GM19372 (cell line): ENCODE measurements at regions not wholly inside any gene's neighbourhood (a gene's known extent, or its start where the extent isn't known, plus 50 kb on each side); places are given as distances from the start of the nearest gene placed in this dataset.

Experiments used
- ATAC-seq: cut with Tn5 transposase; IDR thresholded peaks from one replicate; pipeline ENCODE4 v1.9.1; 2021; ENCODE audit warnings: mild to moderate bottlenecking, low read depth, moderate library complexity; ENCODE audit not compliant: unreplicated experiment

DNA sequence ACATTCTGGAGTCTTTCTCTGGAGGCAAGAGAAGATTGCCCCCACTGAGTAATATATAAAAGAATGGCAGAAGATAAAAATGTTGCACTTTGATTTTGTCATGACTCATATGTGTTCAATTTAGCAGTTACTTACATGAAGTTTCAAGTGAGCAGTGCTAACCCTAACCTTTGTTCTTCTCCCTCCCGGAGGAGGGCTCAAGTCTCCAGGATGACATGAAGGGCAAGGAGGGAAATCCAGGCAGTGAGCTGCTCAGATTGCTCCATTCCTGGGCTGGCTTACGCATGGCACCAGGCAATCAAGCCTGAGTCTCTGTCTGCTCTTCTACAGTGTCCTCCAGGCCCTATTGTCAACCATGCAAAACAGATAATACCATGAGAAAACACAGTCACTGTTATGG lies 322.3 kb downstream of the DUSP6 start:
- no peak for ATAC-seq

DNA sequence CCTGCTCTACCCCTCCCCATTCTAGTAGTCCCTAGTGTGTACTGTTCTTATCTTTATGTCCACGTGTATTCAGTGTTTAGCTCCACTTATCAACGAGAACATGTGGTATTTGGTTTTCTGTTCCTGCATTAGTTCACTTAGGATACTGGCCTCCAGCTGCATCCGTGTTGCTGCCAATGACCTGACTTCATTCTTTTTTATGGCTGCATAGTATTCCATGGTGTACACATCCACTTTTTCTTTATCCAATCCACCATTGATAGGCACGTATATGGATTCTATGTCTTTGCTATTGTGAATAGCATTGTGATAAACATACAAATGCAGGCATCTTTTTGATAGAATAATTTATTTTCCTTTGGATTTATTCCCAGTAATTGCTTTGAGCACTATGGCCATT lies 327.7 kb downstream of the DUSP6 start:
- ATAC-seq = no peak

DNA sequence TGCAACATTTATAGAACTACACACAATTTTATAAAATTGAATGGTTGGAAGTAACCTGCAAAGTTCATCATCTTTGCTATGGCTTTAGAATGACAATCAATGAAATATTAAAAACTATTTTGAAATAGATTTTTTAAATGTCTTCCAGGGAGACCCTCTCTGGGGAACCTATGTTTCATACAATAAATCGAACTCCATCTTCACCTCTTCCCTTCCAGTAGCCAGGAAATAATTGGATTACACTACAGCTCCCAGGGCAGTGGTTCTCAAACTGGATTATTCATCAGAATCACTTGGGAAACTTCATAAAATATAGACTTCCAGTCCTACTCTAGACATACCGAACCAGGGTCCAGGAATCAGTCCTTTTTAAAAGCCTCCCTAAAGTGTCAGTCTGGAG lies 328.4 kb downstream of the DUSP6 start:
- ATAC-seq = no peak

DNA sequence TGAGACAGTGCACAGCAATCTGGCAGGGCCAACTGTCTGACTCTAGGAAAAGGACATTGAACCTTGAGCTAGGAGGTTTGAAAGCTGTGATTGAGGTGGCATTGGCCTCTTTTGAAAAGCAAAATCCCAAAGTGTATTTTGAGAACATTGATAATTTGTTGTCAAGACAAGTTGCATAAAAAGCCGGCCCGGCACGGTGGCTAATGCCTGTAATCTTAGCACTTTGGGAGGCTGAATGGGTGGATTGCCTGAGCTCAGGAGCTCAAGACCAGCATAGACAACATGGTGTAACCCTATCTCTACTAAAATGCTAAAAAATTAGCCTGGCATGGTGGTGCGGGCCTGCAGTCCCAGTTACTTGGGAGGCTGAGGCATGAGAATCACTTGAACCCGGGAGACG lies 331.6 kb downstream of the DUSP6 start:
- no peak for ATAC-seq

DNA sequence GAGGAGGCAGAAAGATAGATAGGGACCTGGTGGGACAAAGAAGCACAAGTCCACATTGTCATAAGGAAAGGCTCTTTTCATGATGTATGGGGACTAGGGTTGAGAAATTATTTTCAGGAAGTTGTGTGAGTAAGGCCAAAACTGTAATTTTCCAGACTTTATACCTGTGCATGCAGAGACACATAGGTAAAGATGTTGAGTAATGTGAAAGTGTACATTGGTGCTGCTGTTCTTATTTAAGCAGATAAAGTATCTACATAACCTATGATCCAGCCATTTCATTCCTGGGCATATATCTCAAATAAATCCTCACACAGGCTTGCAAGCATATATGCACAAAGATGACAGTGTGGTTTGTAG lies 332.2 kb downstream of the DUSP6 start:
- no peak for ATAC-seq

DNA sequence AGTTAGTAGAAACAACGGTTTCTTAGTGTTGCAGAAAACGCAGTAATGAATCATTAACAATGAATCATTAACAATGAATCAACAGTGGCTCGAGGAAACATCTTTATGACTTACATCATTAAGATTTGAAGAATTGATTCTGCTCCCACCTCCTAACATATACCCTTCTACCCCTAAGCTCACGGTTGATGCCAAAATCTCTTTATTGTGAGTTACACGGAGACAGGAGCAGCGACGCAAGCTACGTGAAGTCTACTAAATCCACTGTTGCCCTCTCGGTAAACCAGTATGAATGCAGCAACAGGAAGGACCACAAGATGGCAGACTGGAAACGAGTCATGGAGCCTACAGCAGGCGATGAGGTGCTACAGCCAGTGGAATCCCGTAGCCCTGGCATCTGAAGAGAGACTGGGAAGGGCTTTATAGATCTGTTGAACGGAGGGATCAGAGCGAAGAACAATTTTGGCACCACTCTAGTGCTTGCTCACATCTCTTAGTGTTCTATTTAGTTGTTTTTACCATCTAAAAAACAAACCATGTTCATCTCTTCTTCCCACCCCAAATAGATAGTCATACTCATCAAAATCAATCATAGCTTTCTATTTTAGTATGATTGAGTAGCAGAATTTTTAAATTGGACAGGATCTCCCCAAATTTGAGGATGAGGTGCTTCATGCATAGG lies 332.7 kb downstream of the DUSP6 start:
- ATAC-seq = peak; percentile 96

DNA sequence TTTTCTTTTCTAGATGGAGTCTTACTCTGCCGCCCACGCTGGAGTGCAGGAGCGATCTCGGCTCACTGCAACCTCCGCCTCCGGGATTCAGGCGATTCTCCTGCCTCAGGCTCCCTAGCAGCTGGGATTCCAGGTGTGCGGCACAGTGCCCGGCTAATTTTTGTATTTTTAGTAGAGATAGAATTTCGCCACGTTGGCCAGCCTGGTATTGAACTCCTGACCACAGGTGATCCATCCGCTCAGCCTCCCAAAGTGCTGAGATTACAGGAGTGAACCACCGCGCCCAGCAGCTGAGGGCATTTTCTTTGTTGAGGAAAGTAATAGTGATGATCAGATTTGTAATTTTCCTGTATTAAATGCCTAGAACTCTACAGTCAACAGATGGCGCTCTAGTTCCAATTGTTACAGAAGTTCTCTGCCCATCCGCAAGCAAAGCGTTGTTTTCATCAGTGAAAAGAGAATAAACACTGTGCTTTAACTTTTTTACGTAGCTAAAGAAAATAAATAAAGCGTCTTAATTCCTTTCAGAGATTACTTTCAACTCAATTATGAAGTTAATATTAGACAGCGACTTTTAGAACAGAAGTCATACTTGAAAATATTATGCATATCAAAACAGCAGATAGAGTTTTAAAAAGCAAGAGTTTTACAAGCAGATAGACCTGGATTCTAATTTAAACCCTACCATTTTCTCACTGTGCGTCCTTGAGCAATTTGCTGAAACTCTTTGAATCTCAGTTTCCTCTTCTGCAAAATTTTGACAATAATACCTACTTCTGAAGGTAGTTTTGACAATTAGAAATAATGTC lies 335.1 kb downstream of the DUSP6 start:
- ATAC-seq = no peak

DNA sequence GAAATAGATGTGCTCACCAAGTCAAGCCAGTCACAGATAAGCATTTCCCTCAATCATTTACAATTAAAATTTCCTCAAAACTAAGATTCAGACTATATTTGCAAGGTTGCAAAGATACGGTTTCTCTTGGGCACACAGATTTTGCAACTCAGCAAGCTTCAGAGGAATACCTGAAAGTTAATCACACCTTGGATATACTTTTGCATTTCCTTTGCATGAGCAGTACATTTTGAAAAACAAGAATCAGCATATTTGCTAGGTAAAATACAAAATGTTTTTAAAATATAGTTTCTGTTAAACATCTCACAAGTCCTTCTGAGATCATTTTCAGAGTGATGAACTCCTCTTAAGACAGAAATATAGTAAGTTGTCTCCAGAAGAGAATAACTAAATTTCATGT lies 336.9 kb downstream of the DUSP6 start:
- ATAC-seq = no peak

DNA sequence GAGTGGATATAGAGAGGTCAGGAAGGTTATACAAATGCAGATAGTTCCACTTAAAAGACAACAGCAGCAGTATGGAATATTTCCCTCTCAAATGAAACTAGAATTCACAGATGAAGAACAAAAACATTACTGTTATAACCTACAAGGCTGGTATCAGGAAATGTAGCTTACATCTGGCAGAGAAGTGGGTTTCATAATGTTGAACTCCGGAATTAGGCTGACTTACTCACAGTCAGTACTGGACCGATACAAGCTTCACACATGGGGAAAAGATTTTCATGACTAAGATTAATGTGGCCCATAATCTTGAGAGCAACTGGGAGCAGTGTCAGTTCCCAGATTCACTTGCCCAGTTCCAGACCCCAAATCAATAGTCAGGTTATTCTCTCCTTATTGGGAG lies 353.9 kb downstream of the DUSP6 start:
- ATAC-seq = no peak

DNA sequence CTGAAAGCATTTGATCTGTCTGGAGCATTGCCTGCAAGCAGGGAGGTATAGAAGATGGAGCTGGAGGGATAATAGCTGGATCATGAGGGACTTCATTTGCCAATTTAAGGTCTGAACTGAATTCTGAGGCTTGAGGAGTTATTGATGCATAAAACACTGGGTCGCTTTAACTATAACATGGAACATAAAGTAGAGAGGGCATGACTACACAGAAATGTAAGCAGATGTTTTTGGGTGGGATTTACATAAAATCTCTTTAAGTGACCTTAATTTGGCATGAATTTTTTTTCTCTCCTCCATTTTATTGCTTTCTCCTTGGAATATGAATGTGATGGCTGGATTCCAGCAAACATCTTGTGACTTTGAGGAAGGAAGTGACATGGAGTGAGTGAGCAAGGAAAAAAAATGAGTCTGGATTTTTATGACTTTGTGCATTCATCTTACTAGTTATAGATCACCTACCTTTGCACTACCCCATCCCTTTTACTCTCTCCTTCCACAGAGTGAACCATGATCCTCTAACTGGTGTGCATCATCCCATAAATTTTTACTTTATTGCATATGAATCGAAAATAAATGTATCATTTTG lies 356.0 kb downstream of the DUSP6 start:
- ATAC-seq = no peak

DNA sequence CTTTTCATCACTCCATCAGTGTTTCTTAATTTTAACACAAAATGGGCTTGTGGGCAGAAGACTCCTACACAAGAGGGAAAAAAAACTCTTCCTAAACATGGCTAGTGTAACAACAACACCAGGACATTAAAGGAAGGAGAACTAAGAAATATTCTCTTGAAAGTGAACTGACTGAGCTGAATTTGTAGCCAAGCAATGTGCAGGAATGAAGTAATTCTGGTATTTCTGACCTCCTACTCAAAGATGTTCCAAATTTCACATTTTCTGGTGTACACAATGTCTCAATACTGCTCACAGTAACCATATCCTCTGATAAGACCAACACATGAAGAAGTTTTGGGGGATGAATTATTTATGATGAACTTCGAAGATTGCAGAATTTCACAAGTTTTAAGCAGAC lies 357.3 kb downstream of the DUSP6 start:
- ATAC-seq = no peak

DNA sequence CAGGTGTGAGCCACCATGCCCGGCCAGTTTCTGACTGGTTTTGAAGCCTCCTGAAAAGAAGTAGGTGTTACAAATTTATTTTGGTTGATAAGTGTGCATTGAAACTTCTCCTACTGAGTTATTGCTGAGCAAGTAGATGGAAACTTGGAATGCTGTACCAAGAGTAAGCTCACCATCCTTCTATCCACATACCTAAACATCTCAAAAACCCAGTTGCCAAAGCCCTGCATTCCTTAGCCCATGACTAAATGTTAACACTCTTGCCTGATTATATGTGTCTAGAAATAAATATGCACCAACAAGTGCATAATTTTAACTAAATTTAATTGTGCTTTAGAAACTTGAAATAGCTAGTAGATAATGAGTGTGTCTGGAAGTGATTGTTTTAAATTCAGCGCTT lies 357.8 kb downstream of the DUSP6 start:
- ATAC-seq = no peak

DNA sequence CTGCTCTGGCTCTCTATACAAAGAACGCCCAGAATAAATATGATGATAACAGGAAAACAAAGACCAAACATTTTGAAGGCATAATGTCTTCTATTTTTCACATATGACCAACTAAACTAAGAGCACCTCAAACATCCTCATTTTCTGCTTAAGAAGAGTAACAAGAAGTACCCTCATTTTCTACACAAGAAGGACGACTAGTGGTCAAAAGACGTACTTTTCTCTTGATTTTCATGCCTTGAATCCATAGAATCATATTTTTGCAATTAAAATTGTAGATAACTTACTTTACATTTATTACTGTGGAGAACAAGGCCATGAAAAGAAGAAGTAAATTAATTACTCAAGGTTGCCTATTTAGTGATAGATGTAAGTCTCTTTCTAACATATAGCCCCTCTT lies 358.6 kb downstream of the DUSP6 start:
- ATAC-seq = no peak

DNA sequence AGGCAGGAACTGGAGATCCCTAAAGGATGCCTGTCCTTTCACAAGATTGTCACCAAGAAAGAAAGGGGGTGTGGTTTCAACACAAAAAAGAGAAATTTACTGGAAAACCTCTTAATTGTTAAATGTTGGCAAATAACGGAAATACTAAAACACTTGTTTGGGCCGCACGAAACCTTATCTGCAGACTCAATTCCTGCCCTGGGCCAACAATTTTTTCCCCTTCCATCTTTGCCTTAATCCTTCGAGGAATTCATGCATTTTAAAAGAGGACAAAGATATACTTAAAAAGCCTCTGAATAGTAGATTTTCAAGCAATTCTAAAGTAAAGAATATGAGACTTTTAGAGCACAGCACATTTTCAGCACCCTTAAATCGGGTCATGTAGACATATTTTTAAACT lies 366.2 kb downstream of the DUSP6 start:
- ATAC-seq = no peak

DNA sequence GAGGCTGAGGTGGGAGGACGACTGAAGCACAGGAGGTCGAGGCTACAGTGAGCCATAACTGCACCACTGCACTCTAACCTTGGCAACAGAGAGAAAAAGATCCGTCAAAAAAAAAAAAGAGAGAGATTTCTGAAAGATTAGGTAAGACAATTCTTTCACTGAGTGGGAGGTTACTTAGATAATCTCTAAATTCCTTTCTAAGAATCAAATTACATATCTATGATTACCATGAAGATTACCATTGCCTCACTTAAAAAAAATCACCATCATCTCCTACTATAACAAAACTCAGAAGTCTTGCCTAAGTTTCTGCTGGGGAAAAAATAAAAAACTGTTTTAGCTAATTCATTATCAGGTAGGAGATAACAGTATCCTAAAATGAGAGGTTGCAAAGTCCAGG lies 366.7 kb downstream of the DUSP6 start:
- ATAC-seq = no peak

DNA sequence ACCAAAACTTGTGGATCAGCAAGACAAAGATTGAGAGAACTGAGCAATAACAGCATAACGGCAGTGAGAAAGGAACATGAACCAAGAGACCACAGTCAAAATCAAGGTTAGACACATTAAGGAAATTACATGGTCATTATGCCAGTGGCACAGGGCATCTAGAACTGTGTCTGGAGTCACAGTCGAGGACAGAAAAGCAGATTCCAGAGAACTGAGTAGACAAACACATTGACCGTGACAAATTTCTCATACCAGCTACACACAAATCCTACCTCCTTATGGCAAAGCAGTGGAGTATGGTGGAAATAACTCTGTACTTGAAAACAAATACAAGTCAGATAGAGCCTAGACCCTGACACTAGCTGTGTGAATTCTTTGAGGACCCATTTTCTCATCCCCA lies 367.3 kb downstream of the DUSP6 start:
- ATAC-seq = no peak

DNA sequence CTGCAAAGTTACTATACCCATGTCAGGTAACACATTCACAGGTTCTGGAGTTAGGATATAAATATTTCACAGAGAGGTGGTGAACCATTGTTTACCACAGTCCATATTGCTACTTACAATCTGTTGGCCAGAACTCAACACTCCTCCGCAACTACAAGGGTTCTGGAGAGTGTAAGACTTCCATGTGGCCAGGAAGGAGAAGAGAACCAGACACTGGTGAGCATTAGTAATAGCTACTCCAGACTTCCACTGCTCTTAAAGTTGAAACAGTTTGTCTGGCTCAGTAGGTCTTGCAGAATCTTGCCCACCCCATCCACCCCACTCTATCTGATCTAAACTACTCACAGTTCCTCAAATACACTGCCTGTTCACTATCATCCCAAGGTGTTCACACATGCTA lies 369.6 kb downstream of the DUSP6 start:
- no peak for ATAC-seq

DNA sequence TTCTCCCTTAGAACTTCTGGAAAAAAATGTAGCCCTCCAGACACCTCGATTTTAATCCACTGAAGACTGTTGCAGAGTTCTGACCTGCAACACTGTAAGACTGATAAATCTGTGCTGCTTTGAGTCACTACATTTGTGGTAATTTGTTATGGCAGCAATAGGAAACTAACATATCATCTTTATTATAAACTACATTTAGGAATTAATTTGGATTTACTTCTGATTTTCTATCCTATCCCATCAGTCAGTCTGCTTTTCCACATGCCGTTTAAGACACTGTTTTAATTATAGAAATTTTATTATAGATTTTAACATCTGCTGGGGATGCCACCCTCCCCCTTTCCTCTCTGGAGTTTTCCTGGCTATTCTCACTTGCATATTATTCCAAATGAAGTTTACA lies 375.2 kb downstream of the DUSP6 start:
- ATAC-seq = no peak

DNA sequence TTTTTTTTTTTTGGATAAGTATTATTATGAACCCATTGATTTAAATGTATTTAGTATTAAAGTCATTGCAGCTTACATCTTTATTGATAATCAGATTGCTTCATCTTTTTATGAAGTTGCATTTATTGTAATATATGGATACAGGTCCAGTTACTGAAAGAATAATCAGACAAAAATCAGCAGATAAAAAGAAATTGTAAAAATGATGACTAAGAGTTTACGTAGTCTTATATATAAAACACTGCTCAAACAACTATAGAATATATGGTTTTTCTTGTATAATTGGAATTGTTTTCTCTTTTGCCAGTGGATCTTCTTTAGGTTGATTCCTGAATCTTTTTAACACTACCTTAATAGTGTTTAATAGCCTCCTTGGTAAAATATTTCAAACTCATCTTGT lies 378.3 kb downstream of the DUSP6 start:
- no peak for ATAC-seq

DNA sequence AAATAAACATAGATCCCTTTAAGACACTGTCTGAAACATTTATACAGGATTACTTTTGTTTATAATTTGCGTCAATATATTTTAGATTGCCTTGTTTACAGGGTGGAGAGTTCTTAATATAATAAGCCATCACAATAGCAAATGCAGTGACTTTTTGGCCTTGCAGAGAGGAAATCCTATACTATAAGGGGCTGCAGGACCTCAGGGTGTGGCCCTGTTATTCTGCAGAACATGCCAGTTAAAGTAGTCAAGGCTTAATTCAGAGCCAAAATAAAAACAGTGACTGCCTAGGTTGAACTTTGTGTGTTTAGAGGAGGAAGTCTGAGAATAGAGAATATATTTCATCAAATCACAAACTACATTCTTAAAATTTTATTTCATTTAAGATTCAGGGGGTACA lies 381.6 kb downstream of the DUSP6 start:
- ATAC-seq = no peak

DNA sequence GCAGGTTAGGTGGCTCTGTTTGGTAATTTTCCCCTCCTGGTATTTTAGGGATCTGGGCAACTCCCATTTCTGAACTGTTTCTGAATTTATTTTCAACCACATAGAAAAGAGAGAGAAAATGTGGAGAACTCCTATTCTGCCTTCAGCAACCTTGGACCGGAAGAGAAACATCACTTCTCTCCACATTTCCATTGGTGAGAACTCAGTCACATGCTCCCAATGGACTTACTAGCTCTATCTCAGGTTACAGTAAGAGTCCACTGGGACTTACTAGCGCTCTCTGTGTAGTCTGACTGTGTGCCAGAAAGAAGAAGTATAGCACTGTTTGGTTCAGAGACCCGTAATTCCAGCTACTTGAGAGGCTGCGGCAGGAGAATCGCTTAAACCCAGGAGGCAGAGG lies 383.2 kb downstream of the DUSP6 start:
- no peak for ATAC-seq
